Peyer's patch (tissue), 4 donors: ENCODE measurements at regions not wholly inside any gene's neighbourhood (a gene's known extent, or its start where the extent isn't known, plus 50 kb on each side); places are given as distances from the start of the nearest gene placed in this dataset.

ENCODE experiments used
- CTCF ChIP-seq, 6 experiments: fragments of 450-650 bp in 4 of 6; fragments of 200-600 bp in 2 of 6; sonication (generic) in 1 of 6; IDR thresholded peaks; one replicate each; pipeline ENCODE4 v1.5.1; 2017 to 2019; ENCODE audit warnings: antibody characterized with exemption in 6 of 6, mild to moderate bottlenecking in 3 of 6, moderate library complexity in 1 of 6
- POLR2A ChIP-seq, 2 donors: fragments of 450-650 bp; IDR thresholded peaks; one replicate each; pipeline ENCODE4 v1.5.1; 2017; ENCODE audit warnings: antibody characterized with exemption in 2 of 2, mild to moderate bottlenecking in 2 of 2, moderate library complexity in 2 of 2

GRCh38 chr6:169847141-169847674 is 95.8 kb downstream of the ERMARD start:
- TF ChIP-seq CTCF (IDR thresholded peaks at IDR 0.05) (no peak), POLR2A (IDR thresholded peaks at IDR 0.05) (no peak)
